ENCODE measurements at regions not wholly inside any gene's neighbourhood (a gene's known extent, or its start where the extent isn't known, plus 50 kb on each side); places are given as distances from the start of the nearest gene placed in this dataset.

DNA sequence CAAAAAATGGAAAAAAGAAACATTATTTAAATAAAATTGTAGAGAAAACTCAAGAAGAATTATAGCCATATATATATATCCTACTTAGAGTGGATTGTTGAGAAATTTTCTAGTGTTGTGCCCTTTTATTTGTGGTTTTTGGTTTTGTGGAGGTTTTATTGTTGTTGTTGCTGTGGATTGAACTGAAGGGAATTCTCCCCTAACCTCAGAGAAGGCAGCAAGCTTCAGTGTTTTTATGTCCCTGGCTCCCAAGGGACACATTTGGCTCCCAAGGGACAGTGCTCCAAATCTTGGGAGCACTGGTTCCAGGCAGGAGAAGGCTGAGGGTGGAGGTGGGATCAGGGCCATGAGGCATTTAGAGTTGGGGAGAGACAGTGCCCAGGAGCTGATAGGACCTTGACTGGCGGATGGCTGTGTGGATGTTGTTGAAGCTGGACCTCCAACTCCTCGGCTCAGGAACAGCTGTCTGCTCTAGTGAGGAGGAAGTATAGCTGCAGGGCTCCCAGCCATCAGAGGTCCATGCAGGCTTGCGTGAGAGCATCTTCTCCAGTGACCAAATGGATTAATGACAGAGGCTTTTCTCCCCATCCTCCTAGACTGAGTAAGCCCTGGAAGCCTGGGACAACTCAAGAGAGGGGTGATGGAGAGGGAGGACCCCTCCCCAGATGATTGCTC is 100.5 kb downstream of the TEX35 start:
- Histone ChIP-seq H3K36me3 (ENCODE audit: control insufficient read depth in 4 of 4, insufficient read depth in 3 of 4, low read depth in 1 of 4, low read length in 3 of 4) (no peaks in the 10 kb centered on the region), H3K27ac (ENCODE audit: low read depth in 1 of 2, low read length in 2 of 2) (no peak overlapping the region), H3K4me1 (ENCODE audit: control insufficient read depth in 4 of 4, insufficient read depth in 4 of 4, low read length in 3 of 4) (no peaks in the 10 kb centered on the region), H3K27me3 (ENCODE audit: control insufficient read depth in 4 of 4, insufficient read depth in 4 of 4, low read length in 3 of 4) (no peaks in the 10 kb centered on the region), H3K9me3 (ENCODE audit: control insufficient read depth in 4 of 4, low read length in 3 of 4) (no peaks in the 10 kb centered on the region), H3K9ac (ENCODE audit: low read depth in 1 of 2, low read length in 2 of 2) (no peak overlapping the region), H3K4me3 (ENCODE audit: low read depth in 1 of 3, low read length in 3 of 3) (no peak overlapping the region)
- 91% methylated on average over 3 of the region's 3 CpGs for WGBS
- no peak for DNase-seq (ENCODE audit: low spot score)
- TF ChIP-seq HNF4A (conservative IDR thresholded peaks at IDR 0.05), result no peak
- no peak for TF ChIP-seq FOXA2 (IDR thresholded peaks at IDR 0.05)
- no peak for TF ChIP-seq REST (IDR thresholded peaks at IDR 0.05)
- no peak for TF ChIP-seq TAF1 (conservative IDR thresholded peaks at IDR 0.05)
- TF ChIP-seq, protein P1, sequence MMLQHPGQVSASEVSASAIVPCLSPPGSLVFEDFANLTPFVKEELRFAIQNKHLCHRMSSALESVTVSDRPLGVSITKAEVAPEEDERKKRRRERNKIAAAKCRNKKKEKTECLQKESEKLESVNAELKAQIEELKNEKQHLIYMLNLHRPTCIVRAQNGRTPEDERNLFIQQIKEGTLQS (IDR thresholded peaks at IDR 0.05), result no peak
- TF ChIP-seq, protein P2, sequence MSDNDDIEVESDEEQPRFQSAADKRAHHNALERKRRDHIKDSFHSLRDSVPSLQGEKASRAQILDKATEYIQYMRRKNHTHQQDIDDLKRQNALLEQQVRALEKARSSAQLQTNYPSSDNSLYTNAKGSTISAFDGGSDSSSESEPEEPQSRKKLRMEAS (IDR thresholded peaks at IDR 0.05), result no peak
- no peak for TF ChIP-seq JUND (IDR thresholded peaks at IDR 0.05)
- TF ChIP-seq HNF4G (IDR thresholded peaks at IDR 0.05), result no peak
- TF ChIP-seq RAD21 (IDR thresholded peaks at IDR 0.05), result no peak
- no peak for TF ChIP-seq YY1 (IDR thresholded peaks at IDR 0.05)
- no peak for TF ChIP-seq FOXA1 (IDR thresholded peaks at IDR 0.05)
- TF ChIP-seq NR2F2 (IDR thresholded peaks at IDR 0.05), result no peak
- TF ChIP-seq RXRA (IDR thresholded peaks at IDR 0.05), result no peak
- no peak for TF ChIP-seq SP1 (IDR thresholded peaks at IDR 0.05)
- TF ChIP-seq, protein P3, sequence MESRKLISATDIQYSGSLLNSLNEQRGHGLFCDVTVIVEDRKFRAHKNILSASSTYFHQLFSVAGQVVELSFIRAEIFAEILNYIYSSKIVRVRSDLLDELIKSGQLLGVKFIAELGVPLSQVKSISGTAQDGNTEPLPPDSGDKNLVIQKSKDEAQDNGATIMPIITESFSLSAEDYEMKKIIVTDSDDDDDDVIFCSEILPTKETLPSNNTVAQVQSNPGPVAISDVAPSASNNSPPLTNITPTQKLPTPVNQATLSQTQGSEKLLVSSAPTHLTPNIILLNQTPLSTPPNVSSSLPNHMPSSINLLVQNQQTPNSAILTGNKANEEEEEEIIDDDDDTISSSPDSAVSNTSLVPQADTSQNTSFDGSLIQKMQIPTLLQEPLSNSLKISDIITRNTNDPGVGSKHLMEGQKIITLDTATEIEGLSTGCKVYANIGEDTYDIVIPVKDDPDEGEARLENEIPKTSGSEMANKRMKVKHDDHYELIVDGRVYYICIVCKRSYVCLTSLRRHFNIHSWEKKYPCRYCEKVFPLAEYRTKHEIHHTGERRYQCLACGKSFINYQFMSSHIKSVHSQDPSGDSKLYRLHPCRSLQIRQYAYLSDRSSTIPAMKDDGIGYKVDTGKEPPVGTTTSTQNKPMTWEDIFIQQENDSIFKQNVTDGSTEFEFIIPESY (IDR thresholded peaks at IDR 0.05), result no peak
- no peak for TF ChIP-seq GABPA (IDR thresholded peaks at IDR 0.05 in 1 of 2, conservative IDR thresholded peaks at IDR 0.05 in 1 of 2)

DNA sequence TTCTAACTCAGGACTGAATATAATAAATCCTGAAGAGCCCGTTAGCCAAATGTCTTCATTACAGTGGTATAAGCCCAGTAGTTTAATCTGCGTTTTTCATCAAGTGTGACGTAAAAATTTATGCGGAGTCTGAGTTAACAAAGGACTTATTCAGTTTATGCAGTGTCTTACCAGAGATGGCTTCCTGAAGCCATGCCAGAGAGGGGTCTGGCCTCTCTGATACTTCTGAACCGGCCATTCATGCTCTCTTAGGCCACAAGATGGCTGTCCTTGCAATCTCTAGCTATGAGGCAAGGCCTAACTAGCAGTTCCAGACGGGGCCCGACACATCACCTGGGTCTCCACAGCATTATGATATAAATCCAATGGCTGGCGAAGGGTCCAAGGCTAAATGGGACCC is 101.4 kb downstream of the TEX35 start:
- H3K4me1 ChIP-seq (ENCODE audit: control insufficient read depth in 4 of 4, insufficient read depth in 4 of 4, low read length in 3 of 4), result no peaks in the 10 kb centered on the region
- no peak overlapping the region for H3K27ac ChIP-seq (ENCODE audit: low read depth in 1 of 2, low read length in 2 of 2)
- no peak overlapping the region for H3K4me3 ChIP-seq (ENCODE audit: low read depth in 1 of 3, low read length in 3 of 3)
- no peak for TF ChIP-seq RXRA (IDR thresholded peaks at IDR 0.05)
- no peak for TF ChIP-seq GABPA (IDR thresholded peaks at IDR 0.05 in 1 of 2, conservative IDR thresholded peaks at IDR 0.05 in 1 of 2)
- no peak for TF ChIP-seq FOXA1 (IDR thresholded peaks at IDR 0.05)
- no peak for TF ChIP-seq CTCF (IDR thresholded peaks at IDR 0.05; ENCODE audit: low read depth, low read length, missing input control)
- TF ChIP-seq JUND (IDR thresholded peaks at IDR 0.05), result no peak
- TF ChIP-seq HNF4G (IDR thresholded peaks at IDR 0.05), result no peak
- TF ChIP-seq RAD21 (IDR thresholded peaks at IDR 0.05), result no peak
- TF ChIP-seq, protein P1 (IDR thresholded peaks at IDR 0.05), result no peak
- no peak for TF ChIP-seq SP1 (IDR thresholded peaks at IDR 0.05)
- no peak for TF ChIP-seq HNF4A (conservative IDR thresholded peaks at IDR 0.05)
- no peak for TF ChIP-seq NR2F2 (IDR thresholded peaks at IDR 0.05)
- TF ChIP-seq, protein P2 (IDR thresholded peaks at IDR 0.05), result no peak
- H3K9ac ChIP-seq (ENCODE audit: low read depth in 1 of 2, low read length in 2 of 2), result no peak overlapping the region
- DNase-seq (ENCODE audit: low spot score), result no peak
- H3K36me3 ChIP-seq (ENCODE audit: control insufficient read depth in 4 of 4, insufficient read depth in 3 of 4, low read depth in 1 of 4, low read length in 3 of 4), result no peaks in the 10 kb centered on the region
- 94% methylated on average over 8 of the region's 8 CpGs for WGBS
- no peaks in the 10 kb centered on the region for H3K9me3 ChIP-seq (ENCODE audit: control insufficient read depth in 4 of 4, low read length in 3 of 4)
- H3K27me3 ChIP-seq (ENCODE audit: control insufficient read depth in 4 of 4, insufficient read depth in 4 of 4, low read length in 3 of 4), result no peaks in the 10 kb centered on the region
